ENCODE measurements at regions not wholly inside any gene's neighbourhood (a gene's known extent, or its start where the extent isn't known, plus 50 kb on each side); places are given as distances from the start of the nearest gene placed in this dataset.

GRCh38 chr12:126591533-126591932 lies 1526.3 kb downstream of the AACS start:
- Histone ChIP-seq H3K27me3 (ENCODE audit: insufficient read depth, low read depth, severe bottlenecking) (peaks cover 16% of the 10 kb centered on the region), H3K36me3 (no peaks in the 10 kb centered on the region), H3K9me3 (ENCODE audit: severe bottlenecking) (no peaks in the 10 kb centered on the region), H3K27ac (no peak overlapping the region), H3K4me3 (ENCODE audit: low read depth, low read length) (no peak overlapping the region)
- no peak for DNase-seq
- no peak for TF ChIP-seq CTCF (IDR thresholded peaks at IDR 0.05; ENCODE audit: low read depth, low read length)

GRCh38 chr12:126601184-126602170 lies 1536.2 kb downstream of the AACS start:
- H3K9me3 ChIP-seq (ENCODE audit: severe bottlenecking): no peaks in the 10 kb centered on the region
- no peak for TF ChIP-seq CTCF (IDR thresholded peaks at IDR 0.05; ENCODE audit: low read depth, low read length)
- H3K4me3 ChIP-seq (ENCODE audit: low read depth, low read length): no peak overlapping the region
- peaks cover 9% of the 10 kb centered on the region for H3K27me3 ChIP-seq (ENCODE audit: insufficient read depth, low read depth, severe bottlenecking)
- H3K27ac ChIP-seq: no peak overlapping the region
- no peaks in the 10 kb centered on the region for H3K36me3 ChIP-seq
- no peak for DNase-seq

- DNase-seq: no peak
- no peaks in the 10 kb centered on the region for H3K9me3 ChIP-seq (ENCODE audit: severe bottlenecking)
- peaks cover 9% of the 10 kb centered on the region for H3K27me3 ChIP-seq (ENCODE audit: insufficient read depth, low read depth, severe bottlenecking)
- no peaks in the 10 kb centered on the region for H3K36me3 ChIP-seq
- no peak overlapping the region for H3K4me3 ChIP-seq (ENCODE audit: low read depth, low read length)
- TF ChIP-seq CTCF (IDR thresholded peaks at IDR 0.05; ENCODE audit: low read depth, low read length): no peak
- H3K27ac ChIP-seq: no peak overlapping the region
Measured at GRCh38 chr12:126602612-126603011, 1537.4 kb downstream of the AACS start.

GRCh38 chr12:126607157-126607556 lies 1541.9 kb downstream of the AACS start:
- Histone ChIP-seq H3K4me3 (ENCODE audit: low read depth, low read length) (no peak overlapping the region), H3K9me3 (ENCODE audit: severe bottlenecking) (no peaks in the 10 kb centered on the region), H3K27ac (no peak overlapping the region), H3K36me3 (no peaks in the 10 kb centered on the region), H3K27me3 (ENCODE audit: insufficient read depth, low read depth, severe bottlenecking) (peaks cover 4% of the 10 kb centered on the region)
- DNase-seq: no peak
- no peak for TF ChIP-seq CTCF (IDR thresholded peaks at IDR 0.05; ENCODE audit: low read depth, low read length)

GRCh38 chr12:126607867-126608266 lies 1542.6 kb downstream of the AACS start:
- H3K27me3 ChIP-seq (ENCODE audit: insufficient read depth, low read depth, severe bottlenecking): peaks cover 4% of the 10 kb centered on the region
- H3K36me3 ChIP-seq: no peaks in the 10 kb centered on the region
- no peak for TF ChIP-seq CTCF (IDR thresholded peaks at IDR 0.05; ENCODE audit: low read depth, low read length)
- no peak for DNase-seq
- H3K9me3 ChIP-seq (ENCODE audit: severe bottlenecking): peaks cover 3% of the 10 kb centered on the region
- H3K4me3 ChIP-seq (ENCODE audit: low read depth, low read length): no peak overlapping the region
- H3K27ac ChIP-seq: no peak overlapping the region
